OCI-LY1 (cell line): ENCODE measurements at regions not wholly inside any gene's neighbourhood (a gene's known extent, or its start where the extent isn't known, plus 50 kb on each side); places are given as distances from the start of the nearest gene placed in this dataset.

Experiments
- EZH2 ChIP-seq: fragments of 200-600 bp; sonication (generic), shearing (Covaris generic); IDR thresholded peaks from 2 replicates; pipeline ENCODE4 v1.8.0; 2017; ENCODE audit warnings: borderline replicate concordance, mixed run types, mild to moderate bottlenecking, antibody characterized with exemption, low read length, moderate library complexity, mixed read lengths
- TF ChIP-seq, protein P1 (sequence below): fragments of 200-600 bp; sonication (generic), shearing (Covaris generic); IDR thresholded peaks from 2 replicates; pipeline ENCODE4 v1.5.1; 2017; ENCODE audit warnings: mild to moderate bottlenecking, antibody characterized with exemption, low read length, moderate library complexity, mixed read lengths

DNA sequence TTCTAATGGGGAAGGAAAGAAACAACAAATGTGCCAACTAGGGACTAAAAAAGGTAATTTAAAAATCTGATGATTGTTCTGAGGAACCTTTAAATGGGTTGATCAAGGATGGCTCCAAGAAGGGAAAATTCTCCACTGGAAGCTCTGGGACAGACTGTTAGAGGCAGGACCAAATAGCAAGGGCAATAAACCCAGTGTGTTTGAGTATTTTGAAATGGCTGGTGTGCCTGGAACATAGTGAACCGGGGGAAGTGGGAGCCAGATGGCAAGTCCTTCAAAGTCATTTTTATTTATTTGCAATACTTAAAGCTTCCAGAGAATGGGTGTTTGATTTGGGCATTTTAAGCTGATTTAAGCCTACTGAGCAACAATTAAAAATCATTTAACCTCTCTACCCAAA, 587.7 kb upstream of the MEF2C start:
- TF ChIP-seq, protein P1, sequence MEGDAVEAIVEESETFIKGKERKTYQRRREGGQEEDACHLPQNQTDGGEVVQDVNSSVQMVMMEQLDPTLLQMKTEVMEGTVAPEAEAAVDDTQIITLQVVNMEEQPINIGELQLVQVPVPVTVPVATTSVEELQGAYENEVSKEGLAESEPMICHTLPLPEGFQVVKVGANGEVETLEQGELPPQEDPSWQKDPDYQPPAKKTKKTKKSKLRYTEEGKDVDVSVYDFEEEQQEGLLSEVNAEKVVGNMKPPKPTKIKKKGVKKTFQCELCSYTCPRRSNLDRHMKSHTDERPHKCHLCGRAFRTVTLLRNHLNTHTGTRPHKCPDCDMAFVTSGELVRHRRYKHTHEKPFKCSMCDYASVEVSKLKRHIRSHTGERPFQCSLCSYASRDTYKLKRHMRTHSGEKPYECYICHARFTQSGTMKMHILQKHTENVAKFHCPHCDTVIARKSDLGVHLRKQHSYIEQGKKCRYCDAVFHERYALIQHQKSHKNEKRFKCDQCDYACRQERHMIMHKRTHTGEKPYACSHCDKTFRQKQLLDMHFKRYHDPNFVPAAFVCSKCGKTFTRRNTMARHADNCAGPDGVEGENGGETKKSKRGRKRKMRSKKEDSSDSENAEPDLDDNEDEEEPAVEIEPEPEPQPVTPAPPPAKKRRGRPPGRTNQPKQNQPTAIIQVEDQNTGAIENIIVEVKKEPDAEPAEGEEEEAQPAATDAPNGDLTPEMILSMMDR = no peak
- TF ChIP-seq EZH2 = no peak
